Ascending aorta (tissue), 2 donors: ENCODE measurements at regions not wholly inside any gene's neighbourhood (a gene's known extent, or its start where the extent isn't known, plus 50 kb on each side); places are given as distances from the start of the nearest gene placed in this dataset.

Source experiments
- DNase-seq, 2 donors: peaks; one replicate each; pipeline ENCODE4 v3.0.0-alpha.2; 2019; ENCODE audit warnings: low spot score in 2 of 2
- H3K27ac ChIP-seq, 2 donors: fragments of 200-600 bp; sonication (generic); one replicate each; pipeline ENCODE4 v1.5.1; 2016 to 2017; ENCODE audit warnings: mild to moderate bottlenecking in 1 of 2
- H3K27me3 ChIP-seq: fragments of 200-600 bp; sonication (generic); one replicate; pipeline ENCODE4 v1.5.1; 2017
- H3K36me3 ChIP-seq, 2 donors: fragments of 200-600 bp; sonication (generic); one replicate each; pipeline ENCODE4 v1.5.1; 2016
- H3K4me1 ChIP-seq, 2 donors: fragments of 200-600 bp; sonication (generic); one replicate each; pipeline ENCODE4 v1.5.1; 2016 to 2017; ENCODE audit warnings: mild to moderate bottlenecking in 1 of 2
- H3K4me3 ChIP-seq, 2 donors: fragments of 200-600 bp; sonication (generic); one replicate each; pipeline ENCODE4 v1.5.1; 2016 to 2017; ENCODE audit warnings: mild to moderate bottlenecking in 1 of 2
- H3K9me3 ChIP-seq, 2 donors: fragments of 200-600 bp; sonication (generic); one replicate each; pipeline ENCODE4 v1.5.1; 2016
- intact Hi-C: fragments of 100-400 bp; cut with DNase I; formaldehyde crosslinking; loops from one replicate; pipeline ENCODE4 v1.15.1; 2023
- TF ChIP-seq, protein P1 (sequence below), 3 experiments: fragments of 200-600 bp in 2 of 3; fragments of 450-650 bp in 1 of 3; sonication (generic) in 2 of 3; IDR thresholded peaks; one replicate each; pipeline ENCODE4 v1.5.1; 2016 to 2019; ENCODE audit warnings: antibody characterized with exemption in 3 of 3, mild to moderate bottlenecking in 1 of 3, moderate library complexity in 1 of 3

DNA sequence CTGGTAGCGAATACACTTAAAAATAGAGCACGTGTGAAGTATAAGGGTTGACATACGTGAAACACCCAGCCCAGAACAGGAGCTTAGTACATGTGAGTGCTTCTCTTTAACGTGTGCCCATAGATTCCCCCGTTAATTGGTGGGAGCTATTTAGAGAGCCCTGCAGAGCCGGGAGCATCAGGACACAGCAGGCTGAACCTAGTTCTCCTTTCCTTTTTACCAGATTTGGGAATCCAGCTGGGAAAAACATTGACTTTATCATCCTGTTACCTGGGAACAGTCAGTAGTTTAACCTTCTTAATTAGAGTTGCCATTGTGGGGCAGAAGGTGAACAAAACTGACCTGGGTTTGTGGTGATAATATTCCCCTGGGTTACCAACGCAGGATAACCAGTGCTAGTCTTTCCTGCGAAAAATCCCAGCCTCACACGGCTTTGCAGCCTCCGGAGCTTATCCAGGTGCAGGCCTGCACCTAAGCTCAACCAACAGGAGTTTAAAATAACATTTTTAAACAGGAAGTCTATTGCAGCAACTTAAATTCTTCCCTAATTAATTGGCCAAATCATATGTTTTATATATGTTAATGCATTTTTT lies 78.1 kb upstream of the SPTBN1 start:
- H3K9me3 ChIP-seq: no peaks in the 10 kb centered on the region
- TF ChIP-seq, protein P1, sequence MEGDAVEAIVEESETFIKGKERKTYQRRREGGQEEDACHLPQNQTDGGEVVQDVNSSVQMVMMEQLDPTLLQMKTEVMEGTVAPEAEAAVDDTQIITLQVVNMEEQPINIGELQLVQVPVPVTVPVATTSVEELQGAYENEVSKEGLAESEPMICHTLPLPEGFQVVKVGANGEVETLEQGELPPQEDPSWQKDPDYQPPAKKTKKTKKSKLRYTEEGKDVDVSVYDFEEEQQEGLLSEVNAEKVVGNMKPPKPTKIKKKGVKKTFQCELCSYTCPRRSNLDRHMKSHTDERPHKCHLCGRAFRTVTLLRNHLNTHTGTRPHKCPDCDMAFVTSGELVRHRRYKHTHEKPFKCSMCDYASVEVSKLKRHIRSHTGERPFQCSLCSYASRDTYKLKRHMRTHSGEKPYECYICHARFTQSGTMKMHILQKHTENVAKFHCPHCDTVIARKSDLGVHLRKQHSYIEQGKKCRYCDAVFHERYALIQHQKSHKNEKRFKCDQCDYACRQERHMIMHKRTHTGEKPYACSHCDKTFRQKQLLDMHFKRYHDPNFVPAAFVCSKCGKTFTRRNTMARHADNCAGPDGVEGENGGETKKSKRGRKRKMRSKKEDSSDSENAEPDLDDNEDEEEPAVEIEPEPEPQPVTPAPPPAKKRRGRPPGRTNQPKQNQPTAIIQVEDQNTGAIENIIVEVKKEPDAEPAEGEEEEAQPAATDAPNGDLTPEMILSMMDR (IDR thresholded peaks at IDR 0.05): no peak
- intact Hi-C loops: no loop called here

DNA sequence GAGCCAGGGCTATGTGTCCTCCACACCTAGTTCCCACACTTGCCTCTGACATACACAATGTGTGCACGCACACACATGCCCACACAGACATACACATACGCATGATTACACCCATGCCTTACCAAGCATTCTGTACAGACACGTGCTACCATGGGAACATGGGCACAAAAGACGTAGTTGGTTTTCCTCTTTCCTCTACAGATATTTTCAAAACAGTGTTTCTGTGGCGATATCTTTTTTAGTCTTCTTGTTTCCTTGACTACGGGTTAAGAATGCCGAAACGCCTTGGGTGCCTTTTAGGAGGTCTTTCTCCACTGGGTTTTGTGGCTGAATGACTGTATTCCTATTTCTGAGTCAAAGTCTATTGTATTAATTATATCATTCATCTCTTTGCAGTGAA lies 75.5 kb upstream of the SPTBN1 start:
- no peak for DNase-seq
- H3K27ac ChIP-seq: no peak overlapping the region
- intact Hi-C loops: no loop called here
- no peaks in the 10 kb centered on the region for H3K4me1 ChIP-seq
- H3K4me3 ChIP-seq: no peak overlapping the region
- TF ChIP-seq, protein P1 (IDR thresholded peaks at IDR 0.05): no peak
- no peaks in the 10 kb centered on the region for H3K36me3 ChIP-seq
- no peaks in the 10 kb centered on the region for H3K9me3 ChIP-seq
- no peaks in the 10 kb centered on the region for H3K27me3 ChIP-seq

More for the DNA sequence above, 78.1 kb upstream of the SPTBN1 start:
- Histone ChIP-seq H3K36me3 (no peaks in the 10 kb centered on the region), H3K4me1 (peaks cover 0 to 4% of the 10 kb centered on the region in 2 donors), H3K4me3 (no peak overlapping the region), H3K27ac (no peak overlapping the region), H3K27me3 (no peaks in the 10 kb centered on the region)
- no peak for DNase-seq

DNA sequence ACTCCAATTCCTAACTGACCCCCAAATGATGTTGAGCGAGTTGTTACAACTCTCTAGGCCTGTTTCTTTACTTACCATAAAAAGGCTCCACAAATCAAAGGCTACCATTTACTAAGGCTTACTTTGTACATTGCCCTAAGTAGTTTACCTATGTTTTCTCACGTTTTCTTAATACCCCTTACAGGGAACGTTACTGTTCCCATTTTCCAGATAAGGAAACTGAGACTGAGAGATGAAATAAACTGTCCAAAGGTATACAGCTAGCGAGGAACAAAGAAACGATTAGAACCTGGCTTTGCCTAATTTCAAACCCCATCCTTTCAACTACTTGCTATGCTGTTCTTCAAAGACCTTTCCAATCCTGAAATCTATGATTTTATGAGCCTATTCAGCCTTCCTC lies 74.8 kb upstream of the SPTBN1 start:
- Histone ChIP-seq H3K4me3 (no peak overlapping the region), H3K4me1 (no peaks in the 10 kb centered on the region), H3K9me3 (no peaks in the 10 kb centered on the region), H3K27me3 (no peaks in the 10 kb centered on the region), H3K27ac (no peak overlapping the region), H3K36me3 (no peaks in the 10 kb centered on the region)
- intact Hi-C loops: no loop called here
- no peak for DNase-seq
- TF ChIP-seq, protein P1 (IDR thresholded peaks at IDR 0.05): no peak

DNA sequence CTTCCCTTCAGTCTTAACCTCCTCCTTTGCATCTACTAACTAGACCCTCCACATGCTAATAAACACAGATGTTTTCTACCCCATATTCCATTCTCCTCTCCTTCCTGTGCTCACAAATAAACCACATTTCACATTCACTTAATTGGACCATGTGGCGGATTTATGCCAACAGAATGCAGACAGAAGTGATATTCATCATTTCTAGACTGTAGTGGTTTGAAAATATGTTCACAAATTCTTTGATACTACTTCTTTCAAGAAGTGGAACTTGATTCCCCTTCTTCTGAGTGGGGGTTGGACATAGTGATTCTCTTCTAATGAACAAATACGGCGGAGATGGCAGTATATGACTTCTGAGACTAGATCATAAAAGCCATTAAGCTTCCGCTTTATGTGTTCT lies 73.5 kb upstream of the SPTBN1 start:
- intact Hi-C loops: no loop called here
- no peak overlapping the region for H3K4me3 ChIP-seq
- no peaks in the 10 kb centered on the region for H3K36me3 ChIP-seq
- no peaks in the 10 kb centered on the region for H3K27me3 ChIP-seq
- no peak for DNase-seq
- H3K27ac ChIP-seq: no peak overlapping the region
- peaks cover 0 to 8% of the 10 kb centered on the region in 2 donors for H3K4me1 ChIP-seq
- TF ChIP-seq, protein P1 (IDR thresholded peaks at IDR 0.05): no peak
- H3K9me3 ChIP-seq: no peaks in the 10 kb centered on the region

DNA sequence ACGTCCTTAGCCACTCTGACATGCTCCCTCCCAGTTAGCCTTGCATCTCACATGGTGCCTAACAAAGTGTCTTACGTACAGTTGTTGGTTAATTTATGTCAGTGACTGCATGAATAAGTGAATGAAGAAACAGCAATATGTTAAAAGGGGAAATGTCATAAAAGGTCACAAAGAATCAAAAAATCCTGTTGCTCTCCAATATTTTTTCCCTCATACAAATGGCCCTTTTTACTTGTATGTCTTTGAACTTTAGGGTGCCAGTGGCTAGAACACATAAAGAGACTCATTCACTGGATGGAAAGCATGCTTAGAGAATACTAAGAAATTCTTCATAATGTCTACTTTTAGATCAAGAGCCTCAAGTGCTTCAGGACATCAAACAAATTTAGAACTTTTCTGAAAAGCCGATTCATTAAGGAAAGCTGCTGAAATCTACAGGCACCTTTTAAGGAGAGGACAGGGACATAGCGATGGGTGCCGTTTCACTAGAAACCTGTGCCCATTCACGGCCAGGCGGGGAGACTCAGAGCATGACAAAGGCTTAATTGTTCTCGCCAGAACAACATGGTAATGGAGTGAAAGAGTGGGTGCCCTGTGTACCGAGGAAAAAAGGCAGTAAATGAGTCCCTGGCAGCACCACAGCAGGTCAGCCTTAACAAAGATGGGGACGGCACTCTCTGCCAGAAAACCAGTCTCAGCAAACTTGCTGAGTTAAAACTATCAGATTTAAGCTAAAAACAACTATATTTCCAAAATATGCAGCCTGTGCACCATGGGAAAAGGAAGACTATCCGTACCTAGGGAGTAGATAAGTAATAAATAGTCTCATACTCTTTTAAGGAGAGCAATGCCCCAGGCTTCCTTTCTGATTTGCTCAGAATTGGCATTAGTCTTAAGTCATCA lies 71.6 kb upstream of the SPTBN1 start:
- Histone ChIP-seq H3K27me3 (no peaks in the 10 kb centered on the region), H3K4me3 (no peak overlapping the region), H3K9me3 (no peaks in the 10 kb centered on the region), H3K36me3 (no peaks in the 10 kb centered on the region), H3K27ac (no peak overlapping the region), H3K4me1 (peaks cover 0 to 10% of the 10 kb centered on the region in 2 donors)
- intact Hi-C loops: loop anchor here (5.0 kb wide), 1 partner anchor 73 kb away; the partner anchor contains the start of gene SPTBN1
- TF ChIP-seq, protein P1 (IDR thresholded peaks at IDR 0.05): no peak
- no peak for DNase-seq
